ENCODE measurements at regions not wholly inside any gene's neighbourhood (a gene's known extent, or its start where the extent isn't known, plus 50 kb on each side); places are given as distances from the start of the nearest gene placed in this dataset.

DNA sequence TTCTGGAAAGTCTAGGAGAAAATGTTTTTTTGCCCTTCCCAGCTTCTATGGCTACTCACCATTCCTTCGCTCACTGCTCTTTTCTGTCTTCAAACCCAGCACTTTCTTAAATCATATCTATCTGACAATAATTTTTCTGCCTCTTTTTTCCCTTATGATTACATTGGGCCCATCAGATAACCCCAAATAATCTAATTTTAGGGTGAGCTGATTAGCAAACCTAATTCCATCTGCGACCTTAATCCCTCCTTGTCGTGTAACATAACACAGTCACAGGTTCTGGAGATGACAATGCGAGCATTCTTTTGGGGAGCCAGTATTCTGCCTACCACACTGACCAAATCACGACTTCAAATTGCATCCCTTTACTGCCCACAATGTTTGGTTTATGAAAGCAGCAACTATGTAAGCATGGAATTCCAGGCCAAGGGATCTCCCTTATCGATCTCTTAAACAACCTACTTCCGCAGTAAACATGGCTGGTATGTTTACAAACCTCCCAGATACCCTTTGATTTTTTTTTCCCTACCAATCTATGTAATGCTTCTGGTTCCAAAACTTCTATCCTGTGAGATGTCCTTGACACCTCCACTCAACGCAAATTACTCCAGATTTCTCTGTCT lies 2122.2 kb downstream of the MAT2B start (continued):
- TF ChIP-seq GTF3A (CRISPR knock-in tag; conservative IDR thresholded peaks at IDR 0.05) (no peak), TEAD2 (CRISPR knock-in tag; IDR thresholded peaks at IDR 0.05) (no peak), FOXO1 (CRISPR knock-in tag; IDR thresholded peaks at IDR 0.05) (peak; percentile 94), CCAR2 (optimal IDR thresholded peaks at IDR 0.05; ENCODE audit: low read depth, low read length) (no peak), GTF2F1 (IDR thresholded peaks at IDR 0.05; ENCODE audit: low read length) (no peak), HMG20A (CRISPR knock-in tag; IDR thresholded peaks at IDR 0.05; ENCODE audit: borderline replicate concordance) (peak; percentile 97), ZNF282 (IDR thresholded peaks at IDR 0.05; ENCODE audit: partially characterized antibody) (no peak), ZFYVE20 (CRISPR knock-in tag; IDR thresholded peaks at IDR 0.05; ENCODE audit: borderline replicate concordance, low read depth) (no peak), ZNF292 (CRISPR knock-in tag; IDR thresholded peaks at IDR 0.05; ENCODE audit: borderline replicate concordance, low read depth) (no peak), ZNF44 (CRISPR knock-in tag; IDR thresholded peaks at IDR 0.05) (no peak), TBP (CRISPR knock-in tag; IDR thresholded peaks at IDR 0.05) (no peak), ZNF720 (CRISPR knock-in tag; IDR thresholded peaks at IDR 0.05) (no peak), ZNF713 (CRISPR knock-in tag; IDR thresholded peaks at IDR 0.05) (no peak), WIZ (CRISPR knock-in tag; IDR thresholded peaks at IDR 0.05) (no peak), FOSL2 (CRISPR knock-in tag; IDR thresholded peaks at IDR 0.05) (peak; percentile 48), TAF1 (CRISPR knock-in tag; IDR thresholded peaks at IDR 0.05) (no peak), MED1 (CRISPR knock-in tag; IDR thresholded peaks at IDR 0.05) (peak; percentile 65)
- TF ChIP-seq, protein P1, sequence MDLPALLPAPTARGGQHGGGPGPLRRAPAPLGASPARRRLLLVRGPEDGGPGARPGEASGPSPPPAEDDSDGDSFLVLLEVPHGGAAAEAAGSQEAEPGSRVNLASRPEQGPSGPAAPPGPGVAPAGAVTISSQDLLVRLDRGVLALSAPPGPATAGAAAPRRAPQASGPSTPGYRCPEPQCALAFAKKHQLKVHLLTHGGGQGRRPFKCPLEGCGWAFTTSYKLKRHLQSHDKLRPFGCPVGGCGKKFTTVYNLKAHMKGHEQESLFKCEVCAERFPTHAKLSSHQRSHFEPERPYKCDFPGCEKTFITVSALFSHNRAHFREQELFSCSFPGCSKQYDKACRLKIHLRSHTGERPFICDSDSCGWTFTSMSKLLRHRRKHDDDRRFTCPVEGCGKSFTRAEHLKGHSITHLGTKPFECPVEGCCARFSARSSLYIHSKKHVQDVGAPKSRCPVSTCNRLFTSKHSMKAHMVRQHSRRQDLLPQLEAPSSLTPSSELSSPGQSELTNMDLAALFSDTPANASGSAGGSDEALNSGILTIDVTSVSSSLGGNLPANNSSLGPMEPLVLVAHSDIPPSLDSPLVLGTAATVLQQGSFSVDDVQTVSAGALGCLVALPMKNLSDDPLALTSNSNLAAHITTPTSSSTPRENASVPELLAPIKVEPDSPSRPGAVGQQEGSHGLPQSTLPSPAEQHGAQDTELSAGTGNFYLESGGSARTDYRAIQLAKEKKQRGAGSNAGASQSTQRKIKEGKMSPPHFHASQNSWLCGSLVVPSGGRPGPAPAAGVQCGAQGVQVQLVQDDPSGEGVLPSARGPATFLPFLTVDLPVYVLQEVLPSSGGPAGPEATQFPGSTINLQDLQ (CRISPR knock-in tag; IDR thresholded peaks at IDR 0.05), result no peak
- TF ChIP-seq, protein P2, sequence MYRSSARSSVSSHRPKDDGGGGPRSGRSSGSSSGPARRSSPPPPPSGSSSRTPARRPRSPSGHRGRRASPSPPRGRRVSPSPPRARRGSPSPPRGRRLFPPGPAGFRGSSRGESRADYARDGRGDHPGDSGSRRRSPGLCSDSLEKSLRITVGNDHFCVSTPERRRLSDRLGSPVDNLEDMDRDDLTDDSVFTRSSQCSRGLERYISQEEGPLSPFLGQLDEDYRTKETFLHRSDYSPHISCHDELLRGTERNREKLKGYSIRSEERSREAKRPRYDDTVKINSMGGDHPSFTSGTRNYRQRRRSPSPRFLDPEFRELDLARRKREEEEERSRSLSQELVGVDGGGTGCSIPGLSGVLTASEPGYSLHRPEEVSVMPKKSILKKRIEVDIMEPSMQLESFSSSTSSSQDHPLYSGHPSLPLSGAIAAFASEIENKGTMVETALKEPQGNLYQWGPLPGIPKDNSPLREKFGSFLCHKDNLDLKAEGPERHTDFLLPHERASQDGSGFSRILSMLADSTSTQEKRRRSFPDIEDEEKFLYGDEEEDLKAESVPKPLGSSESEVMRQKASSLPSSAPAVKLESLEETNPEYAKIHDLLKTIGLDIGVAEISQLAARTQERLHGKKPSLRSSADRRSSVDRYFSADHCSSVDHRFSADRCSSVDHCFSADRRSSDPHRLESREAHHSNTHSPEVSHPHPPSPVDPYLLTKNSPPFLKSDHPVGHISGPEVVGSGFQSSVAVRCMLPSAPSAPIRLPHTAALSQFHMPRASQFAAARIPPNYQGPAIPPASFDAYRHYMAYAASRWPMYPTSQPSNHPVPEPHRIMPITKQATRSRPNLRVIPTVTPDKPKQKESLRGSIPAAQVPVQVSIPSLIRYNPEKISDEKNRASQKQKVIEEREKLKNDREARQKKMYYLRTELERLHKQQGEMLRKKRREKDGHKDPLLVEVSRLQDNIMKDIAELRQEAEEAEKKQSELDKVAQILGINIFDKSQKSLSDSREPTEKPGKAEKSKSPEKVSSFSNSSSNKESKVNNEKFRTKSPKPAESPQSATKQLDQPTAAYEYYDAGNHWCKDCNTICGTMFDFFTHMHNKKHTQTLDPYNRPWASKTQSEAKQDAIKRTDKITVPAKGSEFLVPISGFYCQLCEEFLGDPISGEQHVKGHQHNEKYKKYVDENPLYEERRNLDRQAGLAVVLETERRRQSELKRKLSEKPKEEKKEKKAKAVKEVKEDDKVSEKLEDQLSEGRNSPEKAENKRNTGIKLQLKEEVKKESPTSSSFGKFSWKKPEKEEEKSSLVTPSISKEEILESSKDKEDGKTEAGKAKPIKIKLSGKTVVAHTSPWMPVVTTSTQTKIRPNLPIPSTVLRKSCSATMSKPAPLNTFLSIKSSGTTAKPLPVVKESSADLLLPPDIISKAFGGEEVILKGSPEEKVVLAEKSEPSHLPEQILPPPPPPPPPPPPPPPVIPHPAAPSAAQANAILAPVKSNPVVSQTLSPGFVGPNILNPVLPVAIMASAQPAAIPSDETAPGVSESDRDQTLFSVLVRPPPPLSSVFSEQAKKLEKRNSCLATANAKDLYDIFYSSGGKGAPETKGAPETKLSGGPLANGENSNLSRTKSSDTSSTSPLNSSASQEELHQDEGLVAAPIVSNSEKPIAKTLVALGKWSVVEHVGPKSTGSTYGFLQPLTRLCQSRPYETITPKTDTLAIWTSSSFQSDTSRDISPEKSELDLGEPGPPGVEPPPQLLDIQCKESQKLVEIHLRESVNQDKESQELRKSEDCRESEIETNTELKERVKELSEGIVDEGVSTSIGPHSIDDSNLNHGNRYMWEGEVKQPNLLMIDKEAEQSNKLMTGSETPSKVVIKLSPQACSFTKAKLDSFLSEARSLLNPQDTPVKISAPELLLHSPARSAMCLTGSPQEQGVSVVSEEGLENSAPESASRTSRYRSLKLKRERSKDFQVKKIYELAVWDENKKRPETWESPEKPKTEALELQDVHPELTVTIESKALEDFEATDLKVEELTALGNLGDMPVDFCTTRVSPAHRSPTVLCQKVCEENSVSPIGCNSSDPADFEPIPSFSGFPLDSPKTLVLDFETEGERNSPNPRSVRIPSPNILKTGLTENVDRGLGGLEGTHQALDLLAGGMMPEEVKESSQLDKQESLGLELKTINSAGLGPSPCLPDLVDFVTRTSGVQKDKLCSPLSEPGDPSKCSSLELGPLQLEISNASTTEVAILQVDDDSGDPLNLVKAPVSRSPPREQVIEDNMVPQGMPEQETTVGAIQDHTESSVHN (CRISPR knock-in tag; IDR thresholded peaks at IDR 0.05), result no peak
- TF ChIP-seq, protein P3, sequence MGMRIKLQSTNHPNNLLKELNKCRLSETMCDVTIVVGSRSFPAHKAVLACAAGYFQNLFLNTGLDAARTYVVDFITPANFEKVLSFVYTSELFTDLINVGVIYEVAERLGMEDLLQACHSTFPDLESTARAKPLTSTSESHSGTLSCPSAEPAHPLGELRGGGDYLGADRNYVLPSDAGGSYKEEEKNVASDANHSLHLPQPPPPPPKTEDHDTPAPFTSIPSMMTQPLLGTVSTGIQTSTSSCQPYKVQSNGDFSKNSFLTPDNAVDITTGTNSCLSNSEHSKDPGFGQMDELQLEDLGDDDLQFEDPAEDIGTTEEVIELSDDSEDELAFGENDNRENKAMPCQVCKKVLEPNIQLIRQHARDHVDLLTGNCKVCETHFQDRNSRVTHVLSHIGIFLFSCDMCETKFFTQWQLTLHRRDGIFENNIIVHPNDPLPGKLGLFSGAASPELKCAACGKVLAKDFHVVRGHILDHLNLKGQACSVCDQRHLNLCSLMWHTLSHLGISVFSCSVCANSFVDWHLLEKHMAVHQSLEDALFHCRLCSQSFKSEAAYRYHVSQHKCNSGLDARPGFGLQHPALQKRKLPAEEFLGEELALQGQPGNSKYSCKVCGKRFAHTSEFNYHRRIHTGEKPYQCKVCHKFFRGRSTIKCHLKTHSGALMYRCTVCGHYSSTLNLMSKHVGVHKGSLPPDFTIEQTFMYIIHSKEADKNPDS (CRISPR knock-in tag; IDR thresholded peaks at IDR 0.05), result no peak
